ENCODE measurements at regions not wholly inside any gene's neighbourhood (a gene's known extent, or its start where the extent isn't known, plus 50 kb on each side); places are given as distances from the start of the nearest gene placed in this dataset.

DNA sequence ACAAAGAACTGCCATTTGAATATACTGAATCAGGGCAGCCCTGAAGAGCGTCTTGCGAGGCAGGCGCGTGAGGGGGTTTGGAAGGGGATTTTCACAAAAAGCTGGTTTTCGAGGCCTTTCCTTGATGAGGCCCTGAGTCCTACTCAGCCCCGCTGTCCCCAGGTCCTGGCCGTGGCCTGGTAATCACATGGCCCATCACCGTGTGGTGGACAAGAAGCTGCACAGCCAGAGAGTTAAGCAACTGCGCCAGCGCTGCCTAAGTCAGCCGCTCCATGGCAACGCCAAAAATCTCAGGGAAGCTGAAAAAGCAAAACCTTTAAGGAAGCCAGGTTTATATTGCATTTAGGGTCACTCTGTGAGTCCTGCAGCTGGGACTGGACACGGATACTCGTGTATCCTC is 341.2 kb upstream of the MYT1L start:
- H3K36me3 Mint-ChIP-seq: no peaks in the 10 kb centered on the region
- TF ChIP-seq, protein P1, sequence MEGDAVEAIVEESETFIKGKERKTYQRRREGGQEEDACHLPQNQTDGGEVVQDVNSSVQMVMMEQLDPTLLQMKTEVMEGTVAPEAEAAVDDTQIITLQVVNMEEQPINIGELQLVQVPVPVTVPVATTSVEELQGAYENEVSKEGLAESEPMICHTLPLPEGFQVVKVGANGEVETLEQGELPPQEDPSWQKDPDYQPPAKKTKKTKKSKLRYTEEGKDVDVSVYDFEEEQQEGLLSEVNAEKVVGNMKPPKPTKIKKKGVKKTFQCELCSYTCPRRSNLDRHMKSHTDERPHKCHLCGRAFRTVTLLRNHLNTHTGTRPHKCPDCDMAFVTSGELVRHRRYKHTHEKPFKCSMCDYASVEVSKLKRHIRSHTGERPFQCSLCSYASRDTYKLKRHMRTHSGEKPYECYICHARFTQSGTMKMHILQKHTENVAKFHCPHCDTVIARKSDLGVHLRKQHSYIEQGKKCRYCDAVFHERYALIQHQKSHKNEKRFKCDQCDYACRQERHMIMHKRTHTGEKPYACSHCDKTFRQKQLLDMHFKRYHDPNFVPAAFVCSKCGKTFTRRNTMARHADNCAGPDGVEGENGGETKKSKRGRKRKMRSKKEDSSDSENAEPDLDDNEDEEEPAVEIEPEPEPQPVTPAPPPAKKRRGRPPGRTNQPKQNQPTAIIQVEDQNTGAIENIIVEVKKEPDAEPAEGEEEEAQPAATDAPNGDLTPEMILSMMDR (conservative IDR thresholded peaks at IDR 0.05): no peak
- no peaks in the 10 kb centered on the region for H3K4me1 Mint-ChIP-seq (ENCODE audit: unreplicated experiment)
- no peaks in the 10 kb centered on the region for H3K27me3 Mint-ChIP-seq
- no peak overlapping the region for H3K27ac Mint-ChIP-seq
- H3K4me3 Mint-ChIP-seq: no peak overlapping the region
- H3K9me3 Mint-ChIP-seq: peaks cover 13% of the 10 kb centered on the region
- DNase-seq (ENCODE audit: extremely low spot score, unreplicated experiment): no peak

GRCh38 chr2:2671826-2672225 is 340.8 kb upstream of the MYT1L start:
- Mint-ChIP-seq H3K27ac (no peak overlapping the region), H3K4me3 (no peak overlapping the region), H3K27me3 (no peaks in the 10 kb centered on the region)

DNA sequence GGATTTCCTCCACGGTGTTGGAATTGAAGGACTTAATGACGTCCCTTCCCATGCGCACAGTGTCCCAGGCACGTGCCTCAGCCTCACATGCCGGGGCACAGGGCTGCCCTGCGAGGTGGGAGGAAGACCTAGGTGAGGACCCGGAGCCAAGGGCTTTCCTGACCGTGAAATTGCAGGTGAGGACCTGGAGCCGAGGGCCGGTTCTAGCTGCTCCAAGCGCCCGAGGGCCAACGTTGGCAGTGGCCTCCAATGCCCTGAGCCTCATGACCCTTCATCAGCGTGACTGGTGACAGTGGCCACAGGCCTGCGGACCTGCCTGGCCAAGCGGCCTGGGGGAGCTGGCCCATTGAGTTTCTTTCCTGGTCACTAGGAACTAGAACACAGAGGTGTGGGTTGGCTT is 338.2 kb upstream of the MYT1L start:
- H3K27ac Mint-ChIP-seq: no peak overlapping the region
- TF ChIP-seq, protein P1 (conservative IDR thresholded peaks at IDR 0.05): no peak
- DNase-seq (ENCODE audit: extremely low spot score, unreplicated experiment): no peak
- no peak overlapping the region for H3K4me3 Mint-ChIP-seq
- H3K9me3 Mint-ChIP-seq: peaks cover 5% of the 10 kb centered on the region
- H3K4me1 Mint-ChIP-seq (ENCODE audit: unreplicated experiment): no peaks in the 10 kb centered on the region
- H3K36me3 Mint-ChIP-seq: no peaks in the 10 kb centered on the region
- H3K27me3 Mint-ChIP-seq: peaks cover 3% of the 10 kb centered on the region

More at GRCh38 chr2:2671826-2672225, 340.8 kb upstream of the MYT1L start:
- Mint-ChIP-seq H3K9me3 (peaks cover 13% of the 10 kb centered on the region), H3K4me1 (ENCODE audit: unreplicated experiment) (no peaks in the 10 kb centered on the region), H3K36me3 (no peaks in the 10 kb centered on the region)
- no peak for DNase-seq (ENCODE audit: extremely low spot score, unreplicated experiment)
- TF ChIP-seq, protein P1 (conservative IDR thresholded peaks at IDR 0.05): no peak

DNA sequence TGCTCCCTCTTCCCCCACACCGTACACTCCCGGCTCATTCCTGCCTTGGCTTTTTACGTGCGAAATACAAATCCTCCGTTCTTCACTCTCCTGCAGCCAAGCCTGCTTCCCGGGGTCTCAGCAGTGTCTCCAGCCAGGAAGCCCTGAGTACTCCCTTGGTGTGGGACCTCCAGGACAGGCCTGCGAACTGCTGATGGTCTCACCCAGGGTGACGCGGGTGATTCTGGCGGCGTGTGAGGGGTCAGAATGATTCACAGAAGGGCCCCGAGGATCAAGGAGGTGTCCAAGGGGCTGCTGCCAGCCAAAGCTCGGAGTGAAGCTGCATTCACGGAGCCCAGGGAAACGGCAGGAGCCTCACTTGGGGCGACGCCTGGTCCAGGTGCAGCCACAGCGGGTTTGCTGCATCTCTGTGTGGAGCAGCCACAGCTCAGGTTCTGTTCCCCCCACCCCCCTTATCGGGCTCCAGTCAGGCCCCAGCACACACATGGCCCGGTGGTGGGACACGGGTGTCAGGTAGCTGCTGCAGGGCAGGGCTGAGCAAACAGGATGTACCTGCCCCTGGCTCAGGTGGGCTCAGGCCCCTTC is 337.7 kb upstream of the MYT1L start:
- H3K9me3 Mint-ChIP-seq: peaks cover 5% of the 10 kb centered on the region
- no peaks in the 10 kb centered on the region for H3K36me3 Mint-ChIP-seq
- no peaks in the 10 kb centered on the region for H3K4me1 Mint-ChIP-seq (ENCODE audit: unreplicated experiment)
- no peak overlapping the region for H3K27ac Mint-ChIP-seq
- peaks cover 9% of the 10 kb centered on the region for H3K27me3 Mint-ChIP-seq
- H3K4me3 Mint-ChIP-seq: no peak overlapping the region
- DNase-seq (ENCODE audit: extremely low spot score, unreplicated experiment): no peak
- TF ChIP-seq, protein P1 (conservative IDR thresholded peaks at IDR 0.05): no peak

GRCh38 chr2:2667690-2668089 is 336.6 kb upstream of the MYT1L start:
- H3K4me3 Mint-ChIP-seq: no peak overlapping the region
- H3K9me3 Mint-ChIP-seq: peaks cover 5% of the 10 kb centered on the region
- H3K36me3 Mint-ChIP-seq: no peaks in the 10 kb centered on the region
- H3K4me1 Mint-ChIP-seq (ENCODE audit: unreplicated experiment): peaks cover 2% of the 10 kb centered on the region
- TF ChIP-seq, protein P1 (conservative IDR thresholded peaks at IDR 0.05): no peak
- no peak overlapping the region for H3K27ac Mint-ChIP-seq
- no peak for DNase-seq (ENCODE audit: extremely low spot score, unreplicated experiment)
- H3K27me3 Mint-ChIP-seq: peaks cover 14% of the 10 kb centered on the region

DNA sequence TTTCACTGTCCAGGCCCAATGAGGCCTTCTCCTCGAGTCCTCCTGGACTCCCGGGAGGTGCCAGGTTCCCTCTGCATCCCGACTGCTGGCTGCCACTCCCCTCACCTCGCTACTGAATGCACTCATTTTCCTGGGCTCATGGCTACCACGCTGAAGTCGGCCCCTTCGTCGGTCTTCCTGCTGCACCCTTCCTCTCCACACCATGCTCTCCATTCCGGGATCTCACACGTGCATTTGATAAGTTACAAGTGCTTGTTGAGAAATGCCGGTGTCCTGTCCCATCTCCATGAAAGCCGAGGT is 334.7 kb upstream of the MYT1L start:
- Mint-ChIP-seq H3K36me3 (no peaks in the 10 kb centered on the region), H3K4me1 (ENCODE audit: unreplicated experiment) (peaks cover 7% of the 10 kb centered on the region), H3K4me3 (no peak overlapping the region), H3K9me3 (no peaks in the 10 kb centered on the region), H3K27ac (no peak overlapping the region), H3K27me3 (peaks cover 15% of the 10 kb centered on the region)
- TF ChIP-seq, protein P1 (conservative IDR thresholded peaks at IDR 0.05): no peak
- DNase-seq (ENCODE audit: extremely low spot score, unreplicated experiment): no peak
